ENCODE measurements at regions not wholly inside any gene's neighbourhood (a gene's known extent, or its start where the extent isn't known, plus 50 kb on each side); places are given as distances from the start of the nearest gene placed in this dataset.

GRCh38 chr1:22320587-22321344, 130.9 kb upstream of the ZBTB40 start:
- H3K9ac ChIP-seq (replicated peaks in 1 of 4; ENCODE audit: extremely low read depth in 1 of 4, low read depth in 3 of 4, low read length in 3 of 4) = peak overlapping the region in 1 of 4 experiments; percentile 42; a peak in 1 of 7 replicates
- H2BK20ac ChIP-seq (ENCODE audit: low read length) = peak overlapping the region; percentile 53; the same call in 1 of the 2 replicates
- H4K20me1 ChIP-seq (replicated peaks in 1 of 2; ENCODE audit: control insufficient read depth in 1 of 2, insufficient read depth in 2 of 2, low read length in 2 of 2) = no peaks in the 10 kb centered on the region
- H3K23me2 ChIP-seq (ENCODE audit: low read depth, low read length) = no peaks in the 10 kb centered on the region
- no peaks in the 10 kb centered on the region for H3K79me1 ChIP-seq (ENCODE audit: low read depth, low read length)
- H3K23ac ChIP-seq (ENCODE audit: insufficient read length) = no peak overlapping the region
- no peaks in the 10 kb centered on the region for H3K79me2 ChIP-seq (ENCODE audit: control insufficient read depth in 1 of 2, insufficient read depth in 2 of 2, low read length in 2 of 2)
- FAIRE-seq (no peak), DNase-seq (ENCODE audit: low read depth in 1 of 2, low spot score in 2 of 2) (peak in 1 of 2 experiments; percentile 44)
- no peak overlapping the region for H4K8ac ChIP-seq (ENCODE audit: extremely low read depth, insufficient read depth, low read length)
- H2BK12ac ChIP-seq (ENCODE audit: low read depth, low read length) = 0 out of 2 replicates have a peak overlapping the region, but pooled peaks have one; percentile 56
- no peak overlapping the region for H3K4ac ChIP-seq (replicated peaks; ENCODE audit: insufficient read length, low read depth, low read length)
- peak overlapping the region; percentile 88; the same call in 1 of the 2 replicates for H3K18ac ChIP-seq (ENCODE audit: extremely low read depth, low read length)
- H3K4me2 ChIP-seq (ENCODE audit: insufficient read depth in 1 of 2, low read depth in 2 of 2, low read length in 2 of 2) = peak overlapping the region; percentile 42 to 69
- ChIA-PET POLR2A (ENCODE audit: partially characterized antibody) (interaction anchor here (0.9 kb wide), 1 partner anchor 20 kb away, joined by 3 read pairs; no protein-coding TSS in a partner anchor), CTCF (ENCODE audit: partially characterized antibody) (interaction anchor here (0.7 to 1.9 kb wide), 12 partner anchors 11 to 199 kb away, joined by 3 to 6 read pairs (median 4); no protein-coding TSS in a partner anchor)
- H3K4me3 ChIP-seq (ENCODE audit: extremely low read depth in 1 of 4, insufficient read depth in 2 of 4, low read depth in 3 of 4, low read length in 4 of 4) = 0 out of 8 replicates have a peak overlapping the region, but pooled peaks of 2 of the 4 experiments have one; percentile 0 to 22
- no peak overlapping the region for H2AFZ ChIP-seq (ENCODE audit: low read length)
- no peak overlapping the region for H3K56ac ChIP-seq (replicated peaks; ENCODE audit: insufficient read length, low read depth, low read length)
- H2BK15ac ChIP-seq (ENCODE audit: low read length) = no peak overlapping the region
- H2BK5ac ChIP-seq (ENCODE audit: low read depth, low read length) = peak overlapping the region; percentile 55; the same call in 1 of the 2 replicates
- TF ChIP-seq SRF (IDR thresholded peaks at IDR 0.05; ENCODE audit: low read depth, low read length) = no peak
- TF ChIP-seq ZNF274 (IDR thresholded peaks at IDR 0.05; ENCODE audit: borderline replicate concordance, extremely low read depth, low read length) = no peak
- TF ChIP-seq NANOG (IDR thresholded peaks at IDR 0.05; ENCODE audit: insufficient read depth, low read depth, low read length, poor library complexity, severe bottlenecking) = no peak
- no peak for TF ChIP-seq PHF8 (conservative IDR thresholded peaks at IDR 0.05; ENCODE audit: low read depth, low read length)
- TF ChIP-seq KDM1A (IDR thresholded peaks at IDR 0.05; ENCODE audit: borderline replicate concordance, low read length) = peak; percentile 68
- no peak for TF ChIP-seq SP4 (IDR thresholded peaks at IDR 0.05; ENCODE audit: low read length)
- no peak for TF ChIP-seq TAF7 (optimal IDR thresholded peaks at IDR 0.05; ENCODE audit: borderline replicate concordance, low read depth, low read length)
- no peak overlapping the region for H3K14ac ChIP-seq (ENCODE audit: insufficient read length)
- H2BK120ac ChIP-seq (replicated peaks; ENCODE audit: low read depth, low read length) = peak overlapping the region; percentile 68
- no peaks in the 10 kb centered on the region for H3K36me3 ChIP-seq (ENCODE audit: control insufficient read depth in 2 of 4, insufficient read depth in 4 of 4, low read length in 3 of 4)
- 45% methylated on average over 9 of the region's 9 CpGs; no CpG with 5 or more reads in 1 of the 2 experiments for WGBS, 2 experiments (ENCODE audit: extremely low coverage in 1 of 2, insufficient coverage in 1 of 2, insufficient read length in 1 of 2, insufficient replicate concordance in 2 of 2, low coverage in 1 of 2, low lambda C conversion rate in 2 of 2, missing lambda C conversion rate in 1 of 2)
- H2AK5ac ChIP-seq (ENCODE audit: low read depth, low read length) = peak overlapping the region; percentile 48; the same call in 1 of the 2 replicates
- H4K5ac ChIP-seq (ENCODE audit: insufficient read length, low read depth, low read length) = peak overlapping the region; percentile 31
- H3K4me1 ChIP-seq (replicated peaks in 1 of 4; ENCODE audit: control insufficient read depth in 3 of 4, insufficient read depth in 4 of 4, low read length in 3 of 4) = peaks cover 7 to 36% (median 23%) of the 10 kb centered on the region in 4 experiments
- H4K91ac ChIP-seq (replicated peaks; ENCODE audit: insufficient read length, low read length) = peak overlapping the region; percentile 71
- H3K27me3 ChIP-seq (replicated peaks in 1 of 4; ENCODE audit: control insufficient read depth in 3 of 4, extremely low read depth in 1 of 4, insufficient read depth in 3 of 4, low read length in 3 of 4) = peaks cover 0 to 4% (median 0%) of the 10 kb centered on the region in 4 experiments; a peak in 2 of 7 replicates
- 0 out of 2 replicates have a peak overlapping the region, but pooled peaks have one; percentile 15 for H3K27ac ChIP-seq (ENCODE audit: low read depth, low read length)
- no peaks in the 10 kb centered on the region for H3K9me3 ChIP-seq (ENCODE audit: insufficient read depth in 2 of 2, low read depth in 1 of 2, low read length in 1 of 2)

Data from H1 (cell line).